OCI-LY1 (cell line): ENCODE measurements at regions not wholly inside any gene's neighbourhood (a gene's known extent, or its start where the extent isn't known, plus 50 kb on each side); places are given as distances from the start of the nearest gene placed in this dataset.

Experiments used
- EZH2 ChIP-seq: fragments of 200-600 bp; sonication (generic), shearing (Covaris generic); IDR thresholded peaks from 2 replicates; pipeline ENCODE4 v1.8.0; 2017; ENCODE audit warnings: borderline replicate concordance, mixed run types, mild to moderate bottlenecking, antibody characterized with exemption, low read length, moderate library complexity, mixed read lengths
- TF ChIP-seq, protein P1 (sequence below): fragments of 200-600 bp; sonication (generic), shearing (Covaris generic); IDR thresholded peaks from 2 replicates; pipeline ENCODE4 v1.5.1; 2017; ENCODE audit warnings: mild to moderate bottlenecking, antibody characterized with exemption, low read length, moderate library complexity, mixed read lengths

DNA sequence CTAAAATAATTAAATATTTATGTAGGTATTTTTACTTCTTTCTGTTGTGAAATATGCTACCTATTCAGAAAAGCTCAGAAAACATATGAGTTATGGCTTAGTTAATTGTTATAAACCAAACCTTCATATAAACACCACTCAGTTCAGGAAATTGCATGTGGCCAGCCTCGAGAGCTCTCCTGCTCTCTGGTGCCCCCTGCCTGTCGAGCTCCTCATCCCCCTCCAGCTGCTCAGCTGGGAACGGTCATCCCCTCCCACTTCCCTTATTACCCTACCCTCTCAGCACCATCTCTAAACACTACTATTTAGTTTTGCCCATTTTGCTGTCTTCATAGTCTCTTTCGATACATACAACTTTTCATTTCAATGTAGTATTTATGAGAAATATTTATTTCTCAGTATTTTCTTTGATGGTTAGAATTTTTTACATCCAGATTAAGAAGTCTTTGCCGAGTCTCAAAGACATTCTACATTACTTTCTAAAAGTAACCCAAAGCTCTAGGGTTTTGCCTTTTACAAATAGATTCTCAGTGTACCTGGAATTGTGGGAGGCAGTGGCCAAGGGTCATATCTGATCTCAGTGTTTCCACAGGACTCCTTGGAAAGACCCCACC lies 51.2 kb upstream of the SEMA4D start:
- no peak for TF ChIP-seq EZH2
- TF ChIP-seq, protein P1, sequence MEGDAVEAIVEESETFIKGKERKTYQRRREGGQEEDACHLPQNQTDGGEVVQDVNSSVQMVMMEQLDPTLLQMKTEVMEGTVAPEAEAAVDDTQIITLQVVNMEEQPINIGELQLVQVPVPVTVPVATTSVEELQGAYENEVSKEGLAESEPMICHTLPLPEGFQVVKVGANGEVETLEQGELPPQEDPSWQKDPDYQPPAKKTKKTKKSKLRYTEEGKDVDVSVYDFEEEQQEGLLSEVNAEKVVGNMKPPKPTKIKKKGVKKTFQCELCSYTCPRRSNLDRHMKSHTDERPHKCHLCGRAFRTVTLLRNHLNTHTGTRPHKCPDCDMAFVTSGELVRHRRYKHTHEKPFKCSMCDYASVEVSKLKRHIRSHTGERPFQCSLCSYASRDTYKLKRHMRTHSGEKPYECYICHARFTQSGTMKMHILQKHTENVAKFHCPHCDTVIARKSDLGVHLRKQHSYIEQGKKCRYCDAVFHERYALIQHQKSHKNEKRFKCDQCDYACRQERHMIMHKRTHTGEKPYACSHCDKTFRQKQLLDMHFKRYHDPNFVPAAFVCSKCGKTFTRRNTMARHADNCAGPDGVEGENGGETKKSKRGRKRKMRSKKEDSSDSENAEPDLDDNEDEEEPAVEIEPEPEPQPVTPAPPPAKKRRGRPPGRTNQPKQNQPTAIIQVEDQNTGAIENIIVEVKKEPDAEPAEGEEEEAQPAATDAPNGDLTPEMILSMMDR, result peak; percentile 87
